ENCODE measurements at regions not wholly inside any gene's neighbourhood (a gene's known extent, or its start where the extent isn't known, plus 50 kb on each side); places are given as distances from the start of the nearest gene placed in this dataset.
A peak's percentile ranks its signal among the peaks of the same experiment; 100 is the strongest.

DNA sequence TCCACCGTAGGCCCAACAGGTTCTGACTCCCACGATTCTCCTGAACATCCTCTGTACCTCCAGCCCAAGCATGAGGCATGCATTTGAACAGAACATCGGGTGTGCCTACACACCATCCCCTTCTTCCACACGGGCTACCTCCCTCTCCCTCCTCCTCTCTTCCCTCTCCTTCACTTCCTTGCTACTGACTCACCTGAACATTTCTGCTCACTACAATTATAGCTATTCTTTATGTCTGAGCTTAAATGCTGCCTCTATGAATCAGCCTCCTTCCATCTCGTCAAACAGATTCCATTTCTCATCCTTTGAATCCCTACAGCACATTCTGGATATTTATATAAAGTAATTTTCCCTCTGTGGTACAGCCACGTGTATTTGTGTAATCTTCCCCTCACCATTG, 71.4 kb upstream of the MYLIP start:
- no peaks in the 10 kb centered on the region for H3K9me3 ChIP-seq (ENCODE audit: control insufficient read depth, low read depth, low read length)
- no peak overlapping the region for H3K4me3 ChIP-seq (ENCODE audit: low read length)
- no CpG with 5 or more reads among the region's 6 CpGs for WGBS (ENCODE audit: insufficient coverage, low lambda C conversion rate)
- H3K36me3 ChIP-seq (ENCODE audit: control insufficient read depth, insufficient read depth, low read length): no peaks in the 10 kb centered on the region
- DNase-seq: no peak
- H3K27ac ChIP-seq (ENCODE audit: low read length): no peak overlapping the region
- H3K27me3 ChIP-seq (ENCODE audit: control insufficient read depth, insufficient read depth, low read length): no peaks in the 10 kb centered on the region
- H3K4me1 ChIP-seq (ENCODE audit: control insufficient read depth, insufficient read depth, low read length): no peaks in the 10 kb centered on the region

DNA sequence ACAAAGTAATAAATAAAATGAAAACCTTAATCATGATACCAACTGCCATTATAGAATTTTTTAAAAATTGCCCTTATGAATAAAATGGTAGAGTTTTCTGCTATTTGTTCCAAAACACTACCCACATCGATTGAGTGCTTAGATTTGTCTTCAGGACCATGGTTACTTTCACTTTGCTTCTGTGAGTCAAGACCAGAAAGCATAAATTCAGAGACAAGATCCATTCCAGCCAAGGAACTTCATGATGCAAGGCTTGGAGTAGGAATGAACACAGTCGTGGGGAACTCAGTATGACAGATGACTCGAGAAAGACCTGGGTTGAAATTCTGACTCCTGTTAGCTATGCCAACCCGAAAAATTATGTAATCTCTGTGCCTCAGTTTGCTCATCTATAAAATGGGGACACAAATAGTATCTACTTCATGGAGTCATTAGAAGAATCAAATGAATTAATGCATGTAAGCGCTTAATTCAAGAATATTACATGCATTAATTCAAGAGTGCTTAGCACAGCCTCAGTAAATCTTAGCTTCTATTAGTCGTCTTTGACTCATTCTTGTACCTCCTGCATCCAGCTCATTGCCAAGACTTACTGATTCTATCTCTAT, 72.5 kb upstream of the MYLIP start:
- no peak for DNase-seq
- Histone ChIP-seq H3K4me3 (ENCODE audit: low read length) (no peak overlapping the region), H3K27ac (ENCODE audit: low read length) (no peak overlapping the region), H3K4me1 (ENCODE audit: control insufficient read depth, insufficient read depth, low read length) (no peaks in the 10 kb centered on the region), H3K36me3 (ENCODE audit: control insufficient read depth, insufficient read depth, low read length) (no peaks in the 10 kb centered on the region), H3K9me3 (ENCODE audit: control insufficient read depth, low read depth, low read length) (no peaks in the 10 kb centered on the region), H3K27me3 (ENCODE audit: control insufficient read depth, insufficient read depth, low read length) (no peaks in the 10 kb centered on the region)
- 97% methylated on average over 5 of the region's 6 CpGs for WGBS (ENCODE audit: insufficient coverage, low lambda C conversion rate)

DNA sequence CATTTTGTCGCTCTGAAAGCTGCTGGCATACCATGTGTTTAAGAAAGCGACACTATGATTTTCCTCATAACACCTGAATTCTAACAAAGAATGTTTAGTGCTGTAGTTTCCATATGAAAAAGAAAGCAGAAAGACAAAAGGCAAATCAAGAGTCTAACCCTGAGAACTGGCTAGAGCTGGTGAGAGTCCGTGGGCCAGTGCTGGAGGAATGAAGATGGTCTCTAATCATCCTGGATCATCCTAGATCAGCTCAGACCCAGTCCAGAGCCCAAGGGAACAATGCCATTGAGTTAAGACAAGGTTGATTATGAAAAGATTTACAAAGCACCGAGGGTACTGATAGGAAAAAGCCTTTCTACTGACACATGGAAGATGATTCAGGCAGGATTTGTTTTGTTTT, 73.0 kb upstream of the MYLIP start:
- WGBS (ENCODE audit: insufficient coverage, low lambda C conversion rate): 83% methylated on average over 2 of the region's 4 CpGs
- DNase-seq: no peak

DNA sequence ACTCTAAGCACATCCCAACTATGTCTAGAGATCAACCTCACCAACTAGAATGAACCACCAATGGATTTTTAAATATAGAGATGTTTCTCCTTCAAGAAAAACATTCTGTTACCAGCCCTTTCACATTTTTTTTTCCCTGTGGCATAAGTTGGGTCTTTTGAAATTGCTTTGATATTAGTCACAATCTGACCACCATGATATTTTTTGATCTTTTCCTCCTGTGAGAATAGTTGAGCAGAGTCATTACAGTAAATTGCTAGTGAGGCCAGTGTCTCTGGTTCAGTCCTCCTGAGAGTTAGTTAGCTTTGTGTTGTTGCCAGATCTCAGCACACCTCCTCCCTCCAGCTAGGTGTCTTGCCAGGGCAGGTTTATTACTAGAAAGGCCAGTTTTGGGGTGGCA, 79.7 kb upstream of the MYLIP start:
- DNase-seq: no peak
- Histone ChIP-seq H3K9me3 (ENCODE audit: control insufficient read depth, low read depth, low read length) (no peaks in the 10 kb centered on the region), H3K27me3 (ENCODE audit: control insufficient read depth, insufficient read depth, low read length) (no peaks in the 10 kb centered on the region), H3K4me3 (ENCODE audit: low read length) (no peak overlapping the region), H3K27ac (ENCODE audit: low read length) (no peak overlapping the region), H3K4me1 (ENCODE audit: control insufficient read depth, insufficient read depth, low read length) (peaks cover 8% of the 10 kb centered on the region), H3K36me3 (ENCODE audit: control insufficient read depth, insufficient read depth, low read length) (no peaks in the 10 kb centered on the region)

More for the DNA sequence above, 73.0 kb upstream of the MYLIP start:
- H3K27ac ChIP-seq (ENCODE audit: low read length): no peak overlapping the region
- no peaks in the 10 kb centered on the region for H3K9me3 ChIP-seq (ENCODE audit: control insufficient read depth, low read depth, low read length)
- no peak overlapping the region for H3K4me3 ChIP-seq (ENCODE audit: low read length)
- H3K36me3 ChIP-seq (ENCODE audit: control insufficient read depth, insufficient read depth, low read length): no peaks in the 10 kb centered on the region
- no peaks in the 10 kb centered on the region for H3K4me1 ChIP-seq (ENCODE audit: control insufficient read depth, insufficient read depth, low read length)
- H3K27me3 ChIP-seq (ENCODE audit: control insufficient read depth, insufficient read depth, low read length): no peaks in the 10 kb centered on the region

DNA sequence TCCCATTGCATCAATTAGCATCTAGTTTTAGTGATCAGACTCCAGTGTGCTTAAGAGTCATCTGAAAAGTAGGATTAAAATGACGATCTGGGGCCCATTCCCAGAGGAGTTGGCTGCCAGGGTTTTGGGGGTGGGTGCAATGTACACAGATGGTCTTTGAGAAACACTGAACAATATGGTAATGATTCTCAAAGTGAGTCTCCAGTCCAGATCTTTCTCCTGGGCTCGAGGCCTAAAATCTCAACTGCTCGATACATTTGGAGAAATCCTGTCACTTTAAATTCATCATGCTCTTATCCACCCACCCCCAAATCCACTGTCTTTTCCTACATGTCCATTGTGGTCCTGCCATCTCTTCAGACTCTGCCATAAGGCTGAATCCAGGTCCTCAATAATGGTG, 80.7 kb upstream of the MYLIP start:
- H3K36me3 ChIP-seq (ENCODE audit: control insufficient read depth, insufficient read depth, low read length): no peaks in the 10 kb centered on the region
- WGBS (ENCODE audit: insufficient coverage, low lambda C conversion rate): no CpG with 5 or more reads among the region's 3 CpGs
- no peak overlapping the region for H3K4me3 ChIP-seq (ENCODE audit: low read length)
- DNase-seq: no peak
- peaks cover 8% of the 10 kb centered on the region for H3K4me1 ChIP-seq (ENCODE audit: control insufficient read depth, insufficient read depth, low read length)
- no peaks in the 10 kb centered on the region for H3K27me3 ChIP-seq (ENCODE audit: control insufficient read depth, insufficient read depth, low read length)
- no peaks in the 10 kb centered on the region for H3K9me3 ChIP-seq (ENCODE audit: control insufficient read depth, low read depth, low read length)
- H3K27ac ChIP-seq (ENCODE audit: low read length): peak overlapping the region; percentile 30

DNA sequence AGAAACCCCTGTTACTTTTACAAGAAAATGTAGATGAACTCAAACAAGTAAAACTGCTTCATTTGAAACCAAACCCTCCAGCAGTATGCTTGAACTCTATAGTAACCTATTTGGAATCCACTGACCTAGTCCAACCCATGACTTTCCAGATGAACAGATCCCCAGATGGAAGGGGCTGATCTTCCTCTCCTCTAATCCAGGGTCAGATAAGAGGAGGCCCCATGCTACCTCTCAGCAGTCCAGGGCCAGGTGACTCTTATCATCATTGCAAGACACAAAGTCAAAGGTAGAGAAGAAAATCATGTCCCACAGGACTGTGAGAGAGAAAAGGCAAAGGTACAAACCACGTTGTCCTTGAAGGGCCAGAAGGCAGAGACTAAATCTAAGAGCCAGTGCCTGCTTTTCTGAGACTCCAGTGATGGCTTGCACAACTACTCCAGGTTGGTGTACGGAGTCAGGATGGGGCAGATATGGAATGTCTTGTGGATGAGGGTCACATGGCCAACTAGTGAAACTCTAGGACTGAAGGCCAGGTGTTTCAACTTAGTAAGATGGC, 81.4 kb upstream of the MYLIP start:
- Histone ChIP-seq H3K27ac (ENCODE audit: low read length) (peak overlapping the region; percentile 30), H3K4me3 (ENCODE audit: low read length) (no peak overlapping the region), H3K27me3 (ENCODE audit: control insufficient read depth, insufficient read depth, low read length) (no peaks in the 10 kb centered on the region), H3K4me1 (ENCODE audit: control insufficient read depth, insufficient read depth, low read length) (peaks cover 8% of the 10 kb centered on the region), H3K36me3 (ENCODE audit: control insufficient read depth, insufficient read depth, low read length) (no peaks in the 10 kb centered on the region), H3K9me3 (ENCODE audit: control insufficient read depth, low read depth, low read length) (no peaks in the 10 kb centered on the region)
- peak; percentile 55 to 74 for DNase-seq
- 60% methylated on average over 1 of the region's 2 CpGs for WGBS (ENCODE audit: insufficient coverage, low lambda C conversion rate)

DNA sequence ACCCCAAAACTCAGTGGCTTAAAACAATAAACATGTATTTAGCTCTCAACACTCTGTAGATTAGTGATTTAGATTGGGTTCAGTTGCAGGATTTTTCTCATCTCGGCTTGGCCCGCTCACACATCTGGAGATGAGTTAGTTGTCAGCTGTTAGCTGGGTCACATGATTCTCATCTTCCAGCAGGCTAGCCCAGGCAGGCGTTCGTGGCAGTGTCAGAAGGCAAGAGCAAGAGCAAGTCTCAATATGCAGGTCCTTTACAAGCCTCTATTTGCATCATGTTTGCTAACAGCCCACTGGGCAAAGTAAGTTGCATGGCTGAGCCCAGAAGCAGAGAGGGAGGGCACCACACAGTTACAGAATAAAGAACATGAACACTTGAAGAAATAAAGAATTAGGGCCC, 83.6 kb upstream of the MYLIP start:
- peak; percentile 13 to 14 for DNase-seq
- no CpG with 5 or more reads among the region's 4 CpGs for WGBS (ENCODE audit: insufficient coverage, low lambda C conversion rate)

DNA sequence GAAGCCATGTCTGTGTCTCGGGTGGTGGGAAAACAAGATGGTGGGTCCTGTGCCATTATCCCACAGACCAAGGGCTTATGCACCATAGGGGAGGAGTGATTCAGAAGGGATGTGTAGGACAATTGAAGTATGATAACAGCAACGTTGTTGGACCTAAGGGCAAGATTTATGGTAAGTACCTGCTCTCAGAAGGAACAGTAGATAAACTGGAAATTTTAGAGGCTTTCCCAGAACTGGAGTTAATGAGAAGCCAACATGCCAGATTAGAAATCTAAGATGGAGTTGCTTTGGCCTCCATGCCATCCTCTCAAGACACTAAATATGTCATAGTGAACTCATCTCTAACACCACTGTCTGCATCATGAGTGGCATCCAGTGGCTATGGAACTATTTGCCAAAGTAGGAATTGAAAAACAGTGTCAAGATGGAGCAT, 84.7 kb upstream of the MYLIP start:
- Histone ChIP-seq H3K36me3 (ENCODE audit: control insufficient read depth, insufficient read depth, low read length) (no peaks in the 10 kb centered on the region), H3K4me3 (ENCODE audit: low read length) (no peak overlapping the region), H3K9me3 (ENCODE audit: control insufficient read depth, low read depth, low read length) (peaks cover 7% of the 10 kb centered on the region), H3K4me1 (ENCODE audit: control insufficient read depth, insufficient read depth, low read length) (peaks cover 8% of the 10 kb centered on the region), H3K27me3 (ENCODE audit: control insufficient read depth, insufficient read depth, low read length) (no peaks in the 10 kb centered on the region), H3K27ac (ENCODE audit: low read length) (no peak overlapping the region)
- WGBS (ENCODE audit: insufficient coverage, low lambda C conversion rate): no CpG with 5 or more reads among the region's 2 CpGs
- peak in 1 of 2 donors; percentile 20 for DNase-seq

More for the DNA sequence above, 83.6 kb upstream of the MYLIP start:
- Histone ChIP-seq H3K36me3 (ENCODE audit: control insufficient read depth, insufficient read depth, low read length) (no peaks in the 10 kb centered on the region), H3K4me3 (ENCODE audit: low read length) (no peak overlapping the region), H3K27ac (ENCODE audit: low read length) (no peak overlapping the region), H3K4me1 (ENCODE audit: control insufficient read depth, insufficient read depth, low read length) (peaks cover 8% of the 10 kb centered on the region), H3K9me3 (ENCODE audit: control insufficient read depth, low read depth, low read length) (peaks cover 5% of the 10 kb centered on the region), H3K27me3 (ENCODE audit: control insufficient read depth, insufficient read depth, low read length) (no peaks in the 10 kb centered on the region)

DNA sequence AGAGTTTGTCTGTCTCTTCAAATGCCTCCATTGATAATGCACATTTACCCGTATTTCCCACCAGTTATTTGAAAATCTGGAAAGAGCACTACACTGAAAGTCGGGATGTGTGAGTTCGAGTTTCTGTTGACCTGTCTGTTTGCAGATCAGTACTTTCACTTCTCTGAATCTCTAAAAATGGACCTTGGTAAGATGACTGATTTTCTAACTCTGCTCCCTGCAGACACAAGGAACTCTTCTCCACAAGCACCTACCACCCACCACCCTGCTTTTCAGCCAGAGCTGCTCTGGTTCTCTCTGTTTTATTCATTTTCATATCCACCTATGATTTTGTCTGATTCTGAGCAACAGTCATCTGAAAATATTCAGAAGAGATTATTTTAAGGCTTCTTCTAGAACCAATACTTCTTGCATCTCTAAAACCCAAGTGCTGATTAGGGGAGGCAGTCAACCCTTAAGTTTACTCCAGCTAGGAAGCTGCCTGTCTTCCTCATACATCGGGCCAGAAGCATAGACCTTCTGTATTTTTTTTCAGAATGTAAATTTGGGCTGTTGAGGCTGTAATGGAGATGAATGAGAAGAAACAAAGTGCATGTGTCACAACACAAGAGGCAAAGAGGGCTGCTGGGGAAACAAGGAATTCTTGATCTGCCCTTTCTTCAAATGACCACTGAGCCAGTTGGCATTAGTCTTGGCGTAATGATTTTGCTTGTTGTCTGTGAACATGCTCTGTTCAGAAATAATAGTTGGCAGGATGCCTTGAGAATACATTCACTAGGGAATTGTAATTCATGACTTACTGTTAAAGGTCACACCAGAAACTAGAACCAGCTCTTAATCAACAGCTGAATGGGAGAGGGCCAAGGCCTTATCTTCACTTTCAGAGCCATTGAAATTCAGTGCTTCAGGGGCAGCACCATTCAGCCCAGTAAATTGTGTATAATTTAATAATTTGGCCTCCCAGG, 85.4 kb upstream of the MYLIP start:
- H3K36me3 ChIP-seq (ENCODE audit: control insufficient read depth, insufficient read depth, low read length): no peaks in the 10 kb centered on the region
- no peak overlapping the region for H3K27ac ChIP-seq (ENCODE audit: low read length)
- DNase-seq: no peak
- WGBS (ENCODE audit: insufficient coverage, low lambda C conversion rate): no CpG with 5 or more reads among the region's 5 CpGs
- H3K4me3 ChIP-seq (ENCODE audit: low read length): no peak overlapping the region
- no peaks in the 10 kb centered on the region for H3K27me3 ChIP-seq (ENCODE audit: control insufficient read depth, insufficient read depth, low read length)
- peaks cover 8% of the 10 kb centered on the region for H3K4me1 ChIP-seq (ENCODE audit: control insufficient read depth, insufficient read depth, low read length)
- peaks cover 7% of the 10 kb centered on the region for H3K9me3 ChIP-seq (ENCODE audit: control insufficient read depth, low read depth, low read length)

DNA sequence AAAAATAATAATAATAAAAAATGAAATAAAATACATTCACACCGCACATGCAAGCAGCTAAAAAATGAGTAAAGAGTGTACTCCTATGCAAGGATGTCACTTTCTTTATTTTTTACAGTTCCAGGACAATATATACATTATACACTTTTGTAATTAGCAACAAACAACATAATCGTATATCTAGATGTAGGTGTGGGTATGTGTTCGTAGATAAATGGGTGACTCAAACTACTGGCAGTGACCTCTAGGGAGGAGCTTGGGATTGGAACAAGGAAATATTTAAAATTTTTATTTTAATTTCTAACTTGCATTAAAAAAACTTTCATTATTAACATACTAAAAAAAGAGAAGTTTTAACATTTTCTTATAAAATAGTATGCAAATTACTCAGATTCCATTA, 86.1 kb upstream of the MYLIP start:
- Histone ChIP-seq H3K4me1 (ENCODE audit: control insufficient read depth, insufficient read depth, low read length) (peaks cover 3% of the 10 kb centered on the region), H3K27ac (ENCODE audit: low read length) (no peak overlapping the region), H3K9me3 (ENCODE audit: control insufficient read depth, low read depth, low read length) (peaks cover 7% of the 10 kb centered on the region), H3K27me3 (ENCODE audit: control insufficient read depth, insufficient read depth, low read length) (no peaks in the 10 kb centered on the region), H3K36me3 (ENCODE audit: control insufficient read depth, insufficient read depth, low read length) (no peaks in the 10 kb centered on the region), H3K4me3 (ENCODE audit: low read length) (no peak overlapping the region)
- no peak for DNase-seq
- WGBS (ENCODE audit: insufficient coverage, low lambda C conversion rate): 94% methylated on average over 3 of the region's 3 CpGs

Data from large intestine (tissue), 3 donors.